OCI-LY1 (cell line): ENCODE measurements at regions not wholly inside any gene's neighbourhood (a gene's known extent, or its start where the extent isn't known, plus 50 kb on each side); places are given as distances from the start of the nearest gene placed in this dataset.

Experiments
- H2AFZ ChIP-seq: fragments of 200-600 bp; sonication (generic), shearing (Covaris generic); 2 replicates; pipeline ENCODE4 v1.6.0; 2014; ENCODE audit warnings: antibody characterized with exemption, mild to moderate bottlenecking, low read length
- H3F3A ChIP-seq: fragments of 200-600 bp; sonication (generic), shearing (Covaris generic); 2 replicates; pipeline ENCODE4 v1.6.0; 2014; ENCODE audit warnings: mild to moderate bottlenecking, antibody characterized with exemption, low read length, moderate library complexity; ENCODE audit not compliant: insufficient read depth
- H3K27ac ChIP-seq: fragments of 200-600 bp; sonication (generic); 2 replicates; pipeline ENCODE4 v1.5.1; 2014; ENCODE audit warnings: low read length, mixed run types, mild to moderate bottlenecking, low read depth; ENCODE audit not compliant: poor library complexity, severe bottlenecking
- H3K27me3 ChIP-seq: fragments of 200-600 bp; sonication (generic); 2 replicates; pipeline ENCODE4 v1.6.0; 2014; ENCODE audit warnings: antibody characterized with exemption, mild to moderate bottlenecking, low read length, moderate library complexity; ENCODE audit not compliant: insufficient read depth
- H3K36me3 ChIP-seq: fragments of 200-600 bp; sonication (generic); 2 replicates; pipeline ENCODE4 v1.6.1; 2014; ENCODE audit warnings: mild to moderate bottlenecking, antibody characterized with exemption, low read length, moderate library complexity, mixed read lengths; ENCODE audit not compliant: insufficient read depth
- H3K4me1 ChIP-seq: fragments of 200-600 bp; sonication (generic); 2 replicates; pipeline ENCODE4 v1.5.1; 2014; ENCODE audit warnings: mild to moderate bottlenecking, low read length, moderate library complexity; ENCODE audit not compliant: insufficient read depth, severe bottlenecking
- H3K4me2 ChIP-seq: fragments of 200-600 bp; sonication (generic), shearing (Covaris generic); 2 replicates; pipeline ENCODE4 v1.6.1; 2014; ENCODE audit warnings: low read length
- H3K4me3 ChIP-seq: fragments of 200-600 bp; sonication (generic); 2 replicates; pipeline ENCODE4 v1.5.1; 2014; ENCODE audit warnings: low read length, low read depth, mild to moderate bottlenecking, mixed read lengths; ENCODE audit not compliant: poor library complexity, severe bottlenecking
- H3K79me2 ChIP-seq: fragments of 200-600 bp; shearing (Covaris generic); 2 replicates; pipeline ENCODE4 v1.6.1; 2016; ENCODE audit warnings: mixed run types, low read length, mixed read lengths; ENCODE audit not compliant: insufficient read depth
- H3K9ac ChIP-seq: fragments of 200-600 bp; sonication (generic), shearing (Covaris generic); 2 replicates; pipeline ENCODE4 v1.6.1; 2014; ENCODE audit warnings: mild to moderate bottlenecking, low read length, mixed read lengths
- H3K9me2 ChIP-seq: fragments of 200-600 bp; sonication (generic), shearing (Covaris generic); 2 replicates; pipeline ENCODE4 v1.6.1; 2014; ENCODE audit warnings: low read depth, mild to moderate bottlenecking, low read length, mixed read lengths
- H3K9me3 ChIP-seq: fragments of 200-600 bp; shearing (Covaris generic); 2 replicates; pipeline ENCODE4 v1.6.1; 2014; ENCODE audit warnings: low read length, mixed read lengths
- H4K20me1 ChIP-seq: fragments of 200-600 bp; sonication (generic), shearing (Covaris generic); 2 replicates; pipeline ENCODE4 v1.6.0; 2016; ENCODE audit warnings: mild to moderate bottlenecking, low read length; ENCODE audit not compliant: insufficient read depth
- EZH2 ChIP-seq: fragments of 200-600 bp; sonication (generic), shearing (Covaris generic); IDR thresholded peaks from 2 replicates; pipeline ENCODE4 v1.8.0; 2017; ENCODE audit warnings: borderline replicate concordance, mixed run types, mild to moderate bottlenecking, antibody characterized with exemption, low read length, moderate library complexity, mixed read lengths
- TF ChIP-seq, protein P1 (sequence below): fragments of 200-600 bp; sonication (generic), shearing (Covaris generic); IDR thresholded peaks from 2 replicates; pipeline ENCODE4 v1.5.1; 2017; ENCODE audit warnings: mild to moderate bottlenecking, antibody characterized with exemption, low read length, moderate library complexity, mixed read lengths

DNA sequence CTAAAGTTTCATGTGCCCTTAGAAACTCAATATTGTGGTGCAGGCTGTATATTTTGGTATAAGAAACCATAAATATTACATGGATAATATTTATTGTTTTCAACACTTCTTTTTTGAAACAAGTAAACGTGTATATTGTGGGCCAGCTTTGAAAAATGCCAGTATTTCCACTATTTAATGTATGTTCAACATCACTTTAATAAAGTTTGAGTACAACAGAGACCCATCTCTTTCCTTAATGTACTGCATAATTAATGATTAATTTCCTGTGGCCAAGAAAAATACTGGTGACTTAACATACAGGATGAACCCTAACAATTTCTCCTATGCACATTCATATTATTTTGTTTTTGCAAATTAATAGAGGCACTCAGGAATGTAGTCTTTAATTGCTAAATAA lies 2891.5 kb downstream of the PCDH9 start:
- Histone ChIP-seq H3K9ac (no peak overlapping the region), H2AFZ (no peak overlapping the region), H3K4me2 (no peak overlapping the region), H3K79me2 (no peaks in the 10 kb centered on the region), H3K4me1 (no peaks in the 10 kb centered on the region), H3K9me2 (no peaks in the 10 kb centered on the region), H3K36me3 (no peaks in the 10 kb centered on the region), H3K27ac (no peak overlapping the region), H3K27me3 (no peaks in the 10 kb centered on the region), H4K20me1 (no peaks in the 10 kb centered on the region), H3F3A (no peaks in the 10 kb centered on the region), H3K4me3 (no peak overlapping the region), H3K9me3 (peaks cover 6% of the 10 kb centered on the region; the same call in 1 of the 2 replicates)
- TF ChIP-seq, protein P1, sequence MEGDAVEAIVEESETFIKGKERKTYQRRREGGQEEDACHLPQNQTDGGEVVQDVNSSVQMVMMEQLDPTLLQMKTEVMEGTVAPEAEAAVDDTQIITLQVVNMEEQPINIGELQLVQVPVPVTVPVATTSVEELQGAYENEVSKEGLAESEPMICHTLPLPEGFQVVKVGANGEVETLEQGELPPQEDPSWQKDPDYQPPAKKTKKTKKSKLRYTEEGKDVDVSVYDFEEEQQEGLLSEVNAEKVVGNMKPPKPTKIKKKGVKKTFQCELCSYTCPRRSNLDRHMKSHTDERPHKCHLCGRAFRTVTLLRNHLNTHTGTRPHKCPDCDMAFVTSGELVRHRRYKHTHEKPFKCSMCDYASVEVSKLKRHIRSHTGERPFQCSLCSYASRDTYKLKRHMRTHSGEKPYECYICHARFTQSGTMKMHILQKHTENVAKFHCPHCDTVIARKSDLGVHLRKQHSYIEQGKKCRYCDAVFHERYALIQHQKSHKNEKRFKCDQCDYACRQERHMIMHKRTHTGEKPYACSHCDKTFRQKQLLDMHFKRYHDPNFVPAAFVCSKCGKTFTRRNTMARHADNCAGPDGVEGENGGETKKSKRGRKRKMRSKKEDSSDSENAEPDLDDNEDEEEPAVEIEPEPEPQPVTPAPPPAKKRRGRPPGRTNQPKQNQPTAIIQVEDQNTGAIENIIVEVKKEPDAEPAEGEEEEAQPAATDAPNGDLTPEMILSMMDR = no peak
- TF ChIP-seq EZH2 = no peak

DNA sequence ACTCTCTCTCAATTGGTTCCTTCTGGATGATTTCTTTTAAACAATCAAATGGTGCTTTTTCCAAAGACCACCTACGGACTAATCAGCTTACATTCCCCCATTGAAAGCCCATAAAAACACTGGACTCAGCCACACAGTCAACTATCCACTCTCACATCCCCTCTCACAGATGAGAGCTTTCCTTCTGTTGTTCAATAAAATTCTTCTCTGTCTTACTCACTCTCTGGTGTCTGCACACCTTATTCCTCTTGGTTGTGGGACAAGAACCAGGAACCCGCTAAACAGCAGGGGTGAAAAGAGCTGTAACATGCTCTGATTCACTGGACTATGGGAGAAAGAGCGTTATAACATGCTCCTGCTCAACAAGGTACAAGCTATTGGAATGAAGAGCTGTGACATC lies 2896.2 kb downstream of the PCDH9 start:
- H3K4me1 ChIP-seq = no peaks in the 10 kb centered on the region
- H3K4me3 ChIP-seq = no peak overlapping the region
- H3K4me2 ChIP-seq = no peak overlapping the region
- H4K20me1 ChIP-seq = no peaks in the 10 kb centered on the region
- H3K27me3 ChIP-seq = no peaks in the 10 kb centered on the region
- TF ChIP-seq, protein P1 = no peak
- no peak for TF ChIP-seq EZH2
- no peaks in the 10 kb centered on the region for H3K36me3 ChIP-seq
- H2AFZ ChIP-seq = no peak overlapping the region
- H3K9ac ChIP-seq = no peak overlapping the region
- H3K9me2 ChIP-seq = no peaks in the 10 kb centered on the region
- peaks cover 9% of the 10 kb centered on the region; the same call in 1 of the 2 replicates for H3K9me3 ChIP-seq
- no peaks in the 10 kb centered on the region for H3K79me2 ChIP-seq
- no peaks in the 10 kb centered on the region for H3F3A ChIP-seq
- H3K27ac ChIP-seq = no peak overlapping the region

DNA sequence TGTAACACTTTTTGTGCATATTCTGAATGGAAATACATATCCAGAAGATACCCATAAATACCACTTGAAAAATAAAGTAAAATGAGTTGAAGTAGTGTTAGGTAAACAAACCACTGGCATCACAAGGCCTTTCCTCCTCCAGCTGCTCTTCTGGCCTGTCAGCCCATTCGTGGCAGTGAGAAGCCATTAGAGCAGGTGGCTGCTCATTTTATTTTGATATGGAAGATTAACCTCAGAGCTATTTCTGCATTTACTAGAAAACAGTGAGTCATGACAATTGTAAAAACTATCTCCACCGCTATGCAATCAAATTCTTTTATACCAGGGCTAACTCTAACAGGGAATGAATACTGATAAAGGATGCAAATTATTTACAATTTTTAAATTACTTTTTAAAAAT lies 2898.1 kb downstream of the PCDH9 start:
- H3K36me3 ChIP-seq = no peaks in the 10 kb centered on the region
- no peaks in the 10 kb centered on the region for H4K20me1 ChIP-seq
- H2AFZ ChIP-seq = no peak overlapping the region
- H3K9me2 ChIP-seq = no peaks in the 10 kb centered on the region
- no peak overlapping the region for H3K27ac ChIP-seq
- H3K4me2 ChIP-seq = no peak overlapping the region
- peaks cover 9% of the 10 kb centered on the region; the same call in 1 of the 2 replicates for H3K9me3 ChIP-seq
- no peaks in the 10 kb centered on the region for H3F3A ChIP-seq
- no peak overlapping the region for H3K4me3 ChIP-seq
- no peaks in the 10 kb centered on the region for H3K27me3 ChIP-seq
- no peaks in the 10 kb centered on the region for H3K4me1 ChIP-seq
- TF ChIP-seq EZH2 = no peak
- TF ChIP-seq, protein P1 = no peak
- no peaks in the 10 kb centered on the region for H3K79me2 ChIP-seq
- no peak overlapping the region for H3K9ac ChIP-seq
